Left lobe of liver (tissue), 2 donors: ENCODE measurements at regions not wholly inside any gene's neighbourhood (a gene's known extent, or its start where the extent isn't known, plus 50 kb on each side); places are given as distances from the start of the nearest gene placed in this dataset.

Experiments used
- ATAC-seq: fragments of 200-7000 bp; cut with Tn5 transposase; one replicate; pipeline ENCODE4 v1.9.1; 2020; ENCODE audit warnings: mild to moderate bottlenecking, moderate library complexity
- DNase-seq: peaks from one replicate; pipeline ENCODE4 v3.0.0-alpha.2; 2020; ENCODE audit warnings: low spot score
- donor health status: DM: no; HTN: no; CAD: no; lungs with moderate emphysema.
- donor health status: DM: no; HTN: yes; CAD: no.

DNA sequence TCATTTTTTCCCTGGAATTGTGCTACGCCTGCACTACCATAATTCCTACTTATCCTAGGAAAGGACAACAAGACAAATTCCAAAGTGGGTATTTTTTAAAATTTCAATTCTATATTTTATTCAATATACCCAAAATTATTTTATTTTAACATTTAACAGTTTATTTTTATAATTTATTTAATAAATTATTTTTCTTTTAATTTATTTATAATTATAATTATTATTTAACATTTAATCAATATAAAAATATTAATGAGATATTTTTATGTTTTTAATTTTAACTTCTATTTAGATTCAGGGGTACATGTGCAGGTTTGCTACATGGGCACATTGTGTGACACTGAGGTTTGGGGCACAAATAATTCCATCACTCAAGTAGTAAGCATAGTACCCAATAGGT is 65.6 kb upstream of the VSTM2A start:
- ATAC-seq (no peak), DNase-seq (no peak)

GRCh38 chr7:54477083-54477482 is 65.1 kb upstream of the VSTM2A start:
- no peak for ATAC-seq
- DNase-seq: no peak

- DNase-seq: no peak
- ATAC-seq: no peak
These were observed 58.7 kb upstream of the VSTM2A start for GRCh38 chr7:54483523-54483922.

DNA sequence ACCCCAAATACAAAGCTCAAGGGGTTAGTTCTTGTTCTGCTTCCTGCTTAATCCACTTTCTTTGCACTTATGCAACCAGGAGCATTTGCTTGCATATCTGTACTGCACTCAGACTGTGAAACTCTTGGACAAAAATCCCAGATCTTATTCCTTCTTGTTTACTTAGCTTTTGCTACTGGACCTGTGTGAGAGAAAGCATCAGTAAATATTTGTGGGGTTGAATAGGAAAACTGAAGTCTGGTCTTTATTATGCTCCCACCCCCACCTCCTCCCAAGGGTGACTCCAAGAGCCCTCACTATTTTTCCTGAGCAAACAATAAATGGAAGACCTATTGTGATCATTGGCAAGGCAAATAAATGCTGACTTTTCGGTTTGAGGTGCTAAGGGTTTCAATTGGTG is 57.1 kb upstream of the VSTM2A start:
- no peak for ATAC-seq

More for the DNA sequence above, 57.1 kb upstream of the VSTM2A start:
- DNase-seq: no peak
